ENCODE measurements at regions not wholly inside any gene's neighbourhood (a gene's known extent, or its start where the extent isn't known, plus 50 kb on each side); places are given as distances from the start of the nearest gene placed in this dataset.
"Not testable (repeated sequence)": the region's sequence is repeated elsewhere in the genome, so short reads cannot be mapped to it uniquely, and the experiment has no call there.

GRCh38 chr21:36229181-36229580, 72.6 kb downstream of the DOP1B start:
- Histone ChIP-seq H3K9ac (ENCODE audit: low read depth, low read length) (no peak overlapping the region), H3K4me1 (ENCODE audit: insufficient read depth, low read length) (no peaks in the 10 kb centered on the region), H3K27me3 (ENCODE audit: insufficient read depth, low read length) (no peaks in the 10 kb centered on the region), H3K36me3 (ENCODE audit: insufficient read depth, low read depth, low read length) (0 out of 2 replicates have a peak, but pooled peaks cover 4% of the 10 kb centered on the region), H3K9me3 (ENCODE audit: insufficient read depth, low read depth, low read length) (no peaks in the 10 kb centered on the region), H3K27ac (ENCODE audit: low read length) (no peak overlapping the region), H3K4me3 (ENCODE audit: low read length) (no peak overlapping the region)

GRCh38 chr21:36231444-36231843, 74.8 kb downstream of the DOP1B start:
- not testable (repeated sequence) for H3K4me3 ChIP-seq (ENCODE audit: low read length); H3K4me1 ChIP-seq (ENCODE audit: insufficient read depth, low read length); H3K27me3 ChIP-seq (ENCODE audit: insufficient read depth, low read length); H3K9ac ChIP-seq (ENCODE audit: low read depth, low read length); H3K36me3 ChIP-seq (ENCODE audit: insufficient read depth, low read depth, low read length); H3K9me3 ChIP-seq (ENCODE audit: insufficient read depth, low read depth, low read length); H3K27ac ChIP-seq (ENCODE audit: low read length)

- no peak overlapping the region for H3K27ac ChIP-seq (ENCODE audit: low read length)
- H3K9me3 ChIP-seq (ENCODE audit: insufficient read depth, low read depth, low read length) = no peaks in the 10 kb centered on the region
- H3K27me3 ChIP-seq (ENCODE audit: insufficient read depth, low read length) = no peaks in the 10 kb centered on the region
- H3K36me3 ChIP-seq (ENCODE audit: insufficient read depth, low read depth, low read length) = 0 out of 2 replicates have a peak, but pooled peaks cover 4% of the 10 kb centered on the region
- H3K9ac ChIP-seq (ENCODE audit: low read depth, low read length) = no peak overlapping the region
- H3K4me3 ChIP-seq (ENCODE audit: low read length) = no peak overlapping the region
- no peaks in the 10 kb centered on the region for H3K4me1 ChIP-seq (ENCODE audit: insufficient read depth, low read length)
Measured at GRCh38 chr21:36232641-36233040, 76.0 kb downstream of the DOP1B start.

- Histone ChIP-seq H3K9me3 (ENCODE audit: insufficient read depth, low read depth, low read length) (no peaks in the 10 kb centered on the region), H3K4me3 (ENCODE audit: low read length) (no peak overlapping the region), H3K36me3 (ENCODE audit: insufficient read depth, low read depth, low read length) (0 out of 2 replicates have a peak, but pooled peaks cover 4% of the 10 kb centered on the region), H3K27me3 (ENCODE audit: insufficient read depth, low read length) (no peaks in the 10 kb centered on the region), H3K4me1 (ENCODE audit: insufficient read depth, low read length) (no peaks in the 10 kb centered on the region), H3K9ac (ENCODE audit: low read depth, low read length) (no peak overlapping the region), H3K27ac (ENCODE audit: low read length) (no peak overlapping the region)
Measured at GRCh38 chr21:36235058-36235582, 78.5 kb downstream of the DOP1B start.

GRCh38 chr21:36236052-36236730, 79.6 kb downstream of the DOP1B start:
- 0 out of 2 replicates have a peak, but pooled peaks cover under 1% of the 10 kb centered on the region for H3K36me3 ChIP-seq (ENCODE audit: insufficient read depth, low read depth, low read length)
- no peak overlapping the region for H3K4me3 ChIP-seq (ENCODE audit: low read length)
- no peak overlapping the region for H3K27ac ChIP-seq (ENCODE audit: low read length)
- H3K27me3 ChIP-seq (ENCODE audit: insufficient read depth, low read length) = no peaks in the 10 kb centered on the region
- no peaks in the 10 kb centered on the region for H3K4me1 ChIP-seq (ENCODE audit: insufficient read depth, low read length)
- H3K9ac ChIP-seq (ENCODE audit: low read depth, low read length) = no peak overlapping the region
- H3K9me3 ChIP-seq (ENCODE audit: insufficient read depth, low read depth, low read length) = no peaks in the 10 kb centered on the region

GRCh38 chr21:36237441-36237840, 80.8 kb downstream of the DOP1B start:
- Histone ChIP-seq H3K27me3 (ENCODE audit: insufficient read depth, low read length) (no peaks in the 10 kb centered on the region), H3K36me3 (ENCODE audit: insufficient read depth, low read depth, low read length) (no peaks in the 10 kb centered on the region), H3K4me1 (ENCODE audit: insufficient read depth, low read length) (no peaks in the 10 kb centered on the region), H3K9me3 (ENCODE audit: insufficient read depth, low read depth, low read length) (no peaks in the 10 kb centered on the region), H3K4me3 (ENCODE audit: low read length) (no peak overlapping the region), H3K9ac (ENCODE audit: low read depth, low read length) (no peak overlapping the region), H3K27ac (ENCODE audit: low read length) (no peak overlapping the region)

- Histone ChIP-seq H3K36me3 (ENCODE audit: insufficient read depth, low read depth, low read length) (no peaks in the 10 kb centered on the region), H3K9ac (ENCODE audit: low read depth, low read length) (no peak overlapping the region), H3K4me1 (ENCODE audit: insufficient read depth, low read length) (no peaks in the 10 kb centered on the region), H3K4me3 (ENCODE audit: low read length) (no peak overlapping the region), H3K9me3 (ENCODE audit: insufficient read depth, low read depth, low read length) (no peaks in the 10 kb centered on the region), H3K27ac (ENCODE audit: low read length) (no peak overlapping the region), H3K27me3 (ENCODE audit: insufficient read depth, low read length) (no peaks in the 10 kb centered on the region)
Measured at GRCh38 chr21:36239585-36239984, 80.4 kb upstream of the MORC3 start.

GRCh38 chr21:36241717-36242116, 78.3 kb upstream of the MORC3 start:
- Histone ChIP-seq H3K36me3 (ENCODE audit: insufficient read depth, low read depth, low read length) (peaks cover 8% of the 10 kb centered on the region; the same call in 1 of the 2 replicates), H3K27ac (ENCODE audit: low read length) (no peak overlapping the region), H3K27me3 (ENCODE audit: insufficient read depth, low read length) (no peaks in the 10 kb centered on the region), H3K4me3 (ENCODE audit: low read length) (no peak overlapping the region), H3K9me3 (ENCODE audit: insufficient read depth, low read depth, low read length) (no peaks in the 10 kb centered on the region), H3K9ac (ENCODE audit: low read depth, low read length) (no peak overlapping the region), H3K4me1 (ENCODE audit: insufficient read depth, low read length) (no peaks in the 10 kb centered on the region)

GRCh38 chr21:36245115-36245514, 74.9 kb upstream of the MORC3 start:
- no peaks in the 10 kb centered on the region for H3K9me3 ChIP-seq (ENCODE audit: insufficient read depth, low read depth, low read length)
- no peak overlapping the region for H3K27ac ChIP-seq (ENCODE audit: low read length)
- no peak overlapping the region for H3K4me3 ChIP-seq (ENCODE audit: low read length)
- peaks cover 8% of the 10 kb centered on the region; the same call in 1 of the 2 replicates for H3K36me3 ChIP-seq (ENCODE audit: insufficient read depth, low read depth, low read length)
- H3K27me3 ChIP-seq (ENCODE audit: insufficient read depth, low read length) = no peaks in the 10 kb centered on the region
- H3K9ac ChIP-seq (ENCODE audit: low read depth, low read length) = no peak overlapping the region
- peaks cover 4% of the 10 kb centered on the region; the same call in 1 of the 2 replicates for H3K4me1 ChIP-seq (ENCODE audit: insufficient read depth, low read length)

GRCh38 chr21:36245649-36246048, 74.3 kb upstream of the MORC3 start:
- peaks cover 8% of the 10 kb centered on the region; the same call in 1 of the 2 replicates for H3K36me3 ChIP-seq (ENCODE audit: insufficient read depth, low read depth, low read length)
- H3K27ac ChIP-seq (ENCODE audit: low read length) = no peak overlapping the region
- no peak overlapping the region for H3K9ac ChIP-seq (ENCODE audit: low read depth, low read length)
- no peaks in the 10 kb centered on the region for H3K27me3 ChIP-seq (ENCODE audit: insufficient read depth, low read length)
- no peaks in the 10 kb centered on the region for H3K9me3 ChIP-seq (ENCODE audit: insufficient read depth, low read depth, low read length)
- peaks cover 9% of the 10 kb centered on the region; the same call in 1 of the 2 replicates for H3K4me1 ChIP-seq (ENCODE audit: insufficient read depth, low read length)
- H3K4me3 ChIP-seq (ENCODE audit: low read length) = no peak overlapping the region

- H3K4me1 ChIP-seq (ENCODE audit: insufficient read depth, low read length) = peaks cover 13% of the 10 kb centered on the region; the same call in 1 of the 2 replicates
- H3K9ac ChIP-seq (ENCODE audit: low read depth, low read length) = no peak overlapping the region
- no peak overlapping the region for H3K27ac ChIP-seq (ENCODE audit: low read length)
- H3K4me3 ChIP-seq (ENCODE audit: low read length) = no peak overlapping the region
- peaks cover 8% of the 10 kb centered on the region for H3K36me3 ChIP-seq (ENCODE audit: insufficient read depth, low read depth, low read length)
- no peaks in the 10 kb centered on the region for H3K9me3 ChIP-seq (ENCODE audit: insufficient read depth, low read depth, low read length)
- no peaks in the 10 kb centered on the region for H3K27me3 ChIP-seq (ENCODE audit: insufficient read depth, low read length)
Measured at GRCh38 chr21:36246080-36246631, 73.8 kb upstream of the MORC3 start.

Measured in iPS-20b (cell line).